ENCODE measurements at regions not wholly inside any gene's neighbourhood (a gene's known extent, or its start where the extent isn't known, plus 50 kb on each side); places are given as distances from the start of the nearest gene placed in this dataset.
A peak's percentile ranks its signal among the peaks of the same experiment; 100 is the strongest.

DNA sequence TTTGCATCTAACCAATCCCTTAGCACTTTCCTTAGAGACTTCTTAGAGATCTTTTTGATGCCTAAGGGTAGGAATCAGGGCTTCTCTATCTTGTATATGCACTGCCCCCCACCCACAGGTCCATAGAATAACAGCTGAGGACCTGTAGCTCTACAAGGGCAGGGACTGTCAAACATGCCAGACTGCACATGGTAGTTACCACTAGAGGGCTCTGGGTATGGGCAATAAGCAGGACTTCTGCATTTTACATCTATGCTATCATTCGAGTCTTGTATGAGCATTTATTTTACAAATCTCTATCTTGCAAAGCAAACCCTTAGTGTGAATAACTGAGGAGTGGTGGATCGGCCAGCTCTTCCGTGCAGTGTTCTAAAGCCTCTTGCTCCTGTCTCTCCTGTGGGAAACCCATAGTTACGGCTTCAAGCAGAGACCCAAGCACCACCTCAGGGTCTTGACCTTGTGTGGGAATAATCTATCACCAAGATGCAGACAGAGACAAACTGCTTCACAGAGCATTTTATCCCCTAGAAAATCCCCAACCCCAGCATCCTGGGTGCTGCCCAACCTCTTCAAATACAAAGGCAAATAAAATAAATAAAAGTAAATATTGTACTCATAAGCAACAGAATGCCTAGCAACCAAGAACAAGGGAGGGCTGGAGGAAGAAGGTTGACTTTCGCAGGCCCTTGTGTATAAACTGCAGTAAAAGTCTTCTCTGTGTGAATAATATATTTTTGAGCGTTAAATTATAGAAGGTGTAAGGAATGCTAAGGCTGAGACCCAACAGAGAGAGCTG, 219.3 kb downstream of the WDR11 start:
- H3K36me3 ChIP-seq = no peaks in the 10 kb centered on the region
- no peak overlapping the region for H3K4me3 ChIP-seq
- intact Hi-C loops (cut with DNase I) = no loop called here
- TF ChIP-seq, protein P1, sequence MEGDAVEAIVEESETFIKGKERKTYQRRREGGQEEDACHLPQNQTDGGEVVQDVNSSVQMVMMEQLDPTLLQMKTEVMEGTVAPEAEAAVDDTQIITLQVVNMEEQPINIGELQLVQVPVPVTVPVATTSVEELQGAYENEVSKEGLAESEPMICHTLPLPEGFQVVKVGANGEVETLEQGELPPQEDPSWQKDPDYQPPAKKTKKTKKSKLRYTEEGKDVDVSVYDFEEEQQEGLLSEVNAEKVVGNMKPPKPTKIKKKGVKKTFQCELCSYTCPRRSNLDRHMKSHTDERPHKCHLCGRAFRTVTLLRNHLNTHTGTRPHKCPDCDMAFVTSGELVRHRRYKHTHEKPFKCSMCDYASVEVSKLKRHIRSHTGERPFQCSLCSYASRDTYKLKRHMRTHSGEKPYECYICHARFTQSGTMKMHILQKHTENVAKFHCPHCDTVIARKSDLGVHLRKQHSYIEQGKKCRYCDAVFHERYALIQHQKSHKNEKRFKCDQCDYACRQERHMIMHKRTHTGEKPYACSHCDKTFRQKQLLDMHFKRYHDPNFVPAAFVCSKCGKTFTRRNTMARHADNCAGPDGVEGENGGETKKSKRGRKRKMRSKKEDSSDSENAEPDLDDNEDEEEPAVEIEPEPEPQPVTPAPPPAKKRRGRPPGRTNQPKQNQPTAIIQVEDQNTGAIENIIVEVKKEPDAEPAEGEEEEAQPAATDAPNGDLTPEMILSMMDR (IDR thresholded peaks at IDR 0.05) = peak in 4 of 6 experiments; percentile 13 to 64 (median 34)
- no peak for TF ChIP-seq POLR2A (IDR thresholded peaks at IDR 0.05)
- no peaks in the 10 kb centered on the region for H3K9me3 ChIP-seq
- peak overlapping the region in 1 of 4 donors; percentile 8 for H3K27ac ChIP-seq
- no peaks in the 10 kb centered on the region for H3K27me3 ChIP-seq
- no peak for DNase-seq
- 54 to 67% methylated on average over 6 of the region's 6 CpGs for WGBS, 2 donors
- peaks cover 6 to 23% (median 9%) of the 10 kb centered on the region in 3 donors for H3K4me1 ChIP-seq

DNA sequence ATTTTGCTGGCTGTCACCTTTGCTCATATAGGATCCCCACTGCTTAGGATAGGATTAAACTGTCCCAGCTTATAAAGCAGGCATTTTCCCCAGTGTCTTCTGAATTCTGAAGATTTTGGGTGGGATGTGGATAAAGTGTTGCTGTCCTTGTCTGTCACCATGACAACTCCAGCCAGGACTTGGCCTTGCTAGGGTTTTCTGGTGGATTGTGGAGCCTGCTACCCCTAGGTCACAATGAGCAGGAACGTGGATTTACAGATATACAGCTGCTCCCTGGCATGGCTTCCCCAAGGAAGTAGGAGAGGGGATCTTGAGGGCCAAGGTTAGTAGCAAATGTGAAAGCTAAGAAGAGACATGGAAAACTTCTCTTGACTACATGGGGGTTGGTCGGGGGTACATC, 220.7 kb downstream of the WDR11 start:
- Histone ChIP-seq H3K36me3 (no peaks in the 10 kb centered on the region), H3K9me3 (no peaks in the 10 kb centered on the region), H3K27ac (no peak overlapping the region), H3K27me3 (no peaks in the 10 kb centered on the region), H3K4me1 (peaks cover 10 to 31% (median 13%) of the 10 kb centered on the region in 3 donors), H3K4me3 (no peak overlapping the region)
- TF ChIP-seq, protein P1 (IDR thresholded peaks at IDR 0.05) = no peak
- no peak for TF ChIP-seq POLR2A (IDR thresholded peaks at IDR 0.05)
- intact Hi-C loops (cut with DNase I) = no loop called here
- DNase-seq = no peak
- WGBS, 2 donors = 50 to 52% methylated on average over 1 to 2 of the region's 2 CpGs

- Histone ChIP-seq H3K36me3 (no peaks in the 10 kb centered on the region), H3K4me3 (no peak overlapping the region), H3K4me1 (peaks cover 10 to 47% (median 23%) of the 10 kb centered on the region in 3 donors), H3K27me3 (no peaks in the 10 kb centered on the region), H3K27ac (no peak overlapping the region), H3K9me3 (no peaks in the 10 kb centered on the region)
- TF ChIP-seq POLR2A (IDR thresholded peaks at IDR 0.05) = no peak
- TF ChIP-seq, protein P1 (IDR thresholded peaks at IDR 0.05) = no peak
- DNase-seq = no peak
- intact Hi-C loops (cut with DNase I) = no loop called here
- 78 to 82% methylated on average over 5 of the region's 5 CpGs for WGBS, 2 donors
Measured at GRCh38 chr10:121073728-121074127, 222.6 kb downstream of the WDR11 start.

- no peaks in the 10 kb centered on the region for H3K36me3 ChIP-seq
- H3K4me1 ChIP-seq = peaks cover 3 to 46% (median 21%) of the 10 kb centered on the region in 3 donors
- H3K9me3 ChIP-seq = no peaks in the 10 kb centered on the region
- H3K4me3 ChIP-seq = no peak overlapping the region
- intact Hi-C loops (cut with DNase I) = no loop called here
- no peak for TF ChIP-seq POLR2A (IDR thresholded peaks at IDR 0.05)
- TF ChIP-seq, protein P1 (IDR thresholded peaks at IDR 0.05) = no peak
- no peaks in the 10 kb centered on the region for H3K27me3 ChIP-seq
- H3K27ac ChIP-seq = peak overlapping the region in 2 of 4 donors; percentile 54 to 70
- no peak for DNase-seq
- WGBS, 2 donors = 54% methylated on average over 9 to 12 of the region's 12 CpGs
Measured at GRCh38 chr10:121076776-121077715, 225.9 kb downstream of the WDR11 start.

GRCh38 chr10:121078036-121078435, 226.9 kb downstream of the WDR11 start:
- Histone ChIP-seq H3K9me3 (no peaks in the 10 kb centered on the region), H3K36me3 (no peaks in the 10 kb centered on the region), H3K4me1 (peaks cover 3 to 46% (median 21%) of the 10 kb centered on the region in 3 donors), H3K27me3 (no peaks in the 10 kb centered on the region), H3K27ac (peak overlapping the region in 3 of 4 donors; percentile 53 to 70 (median 54)), H3K4me3 (no peak overlapping the region)
- WGBS, 2 donors = 42 to 47% methylated on average over 8 of the region's 8 CpGs
- TF ChIP-seq POLR2A (IDR thresholded peaks at IDR 0.05) = no peak
- TF ChIP-seq, protein P1 (IDR thresholded peaks at IDR 0.05) = no peak
- intact Hi-C loops (cut with DNase I) = no loop called here
- no peak for DNase-seq
